Sciatic nerve (tissue), 2 donors: ENCODE measurements at regions not wholly inside any gene's neighbourhood (a gene's known extent, or its start where the extent isn't known, plus 50 kb on each side); places are given as distances from the start of the nearest gene placed in this dataset.
"Not testable (repeated sequence)": the region's sequence is repeated elsewhere in the genome, so short reads cannot be mapped to it uniquely, and the experiment has no call there.

ENCODE experiments used
- ATAC-seq: fragments of 200-7000 bp; cut with Tn5 transposase; one replicate; pipeline ENCODE4 v1.9.1; 2020; ENCODE audit warnings: mild to moderate bottlenecking, moderate library complexity
- DNase-seq: peaks from one replicate; pipeline ENCODE4 v3.0.0-alpha.2; 2020; ENCODE audit warnings: low spot score
- intact Hi-C: fragments of 100-400 bp; cut with DNase I; formaldehyde crosslinking; loops from one replicate; pipeline ENCODE4 v1.14.2; 2022
- donor health status: DM: no; HTN: no; CAD: no.
- donor health status: DM: no; HTN: no; CAD: no.

- intact Hi-C loops, result no loop called here
- DNase-seq (no peak), ATAC-seq (no peak)
Measured at GRCh38 chr7:12820777-12821176, 133.3 kb downstream of the ARL4A start.

DNA sequence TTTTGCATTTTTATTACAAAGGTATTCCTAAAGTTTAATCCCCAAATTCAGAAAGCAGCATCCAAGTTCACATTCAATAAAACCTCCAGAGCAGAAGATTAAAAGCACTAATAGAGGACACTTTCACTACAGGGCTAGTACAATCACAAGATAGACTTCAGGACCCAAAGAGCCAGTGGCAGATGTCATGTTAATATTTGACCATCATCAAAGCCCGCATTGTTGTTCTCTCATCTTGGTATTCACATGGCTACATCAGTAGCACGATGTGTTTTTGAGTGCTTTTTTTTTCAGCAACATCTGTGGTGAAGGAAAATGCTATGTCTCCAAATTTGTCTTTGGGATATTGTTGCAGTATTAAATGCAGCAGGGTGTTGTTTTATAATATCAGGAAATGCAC lies 134.3 kb downstream of the ARL4A start:
- DNase-seq (no peak), ATAC-seq (no peak)
- intact Hi-C loops, result no loop called here

- intact Hi-C loops, result no loop called here
- ATAC-seq (no peak), DNase-seq (no peak)
Measured at GRCh38 chr7:12826079-12826478, 138.6 kb downstream of the ARL4A start.

DNA sequence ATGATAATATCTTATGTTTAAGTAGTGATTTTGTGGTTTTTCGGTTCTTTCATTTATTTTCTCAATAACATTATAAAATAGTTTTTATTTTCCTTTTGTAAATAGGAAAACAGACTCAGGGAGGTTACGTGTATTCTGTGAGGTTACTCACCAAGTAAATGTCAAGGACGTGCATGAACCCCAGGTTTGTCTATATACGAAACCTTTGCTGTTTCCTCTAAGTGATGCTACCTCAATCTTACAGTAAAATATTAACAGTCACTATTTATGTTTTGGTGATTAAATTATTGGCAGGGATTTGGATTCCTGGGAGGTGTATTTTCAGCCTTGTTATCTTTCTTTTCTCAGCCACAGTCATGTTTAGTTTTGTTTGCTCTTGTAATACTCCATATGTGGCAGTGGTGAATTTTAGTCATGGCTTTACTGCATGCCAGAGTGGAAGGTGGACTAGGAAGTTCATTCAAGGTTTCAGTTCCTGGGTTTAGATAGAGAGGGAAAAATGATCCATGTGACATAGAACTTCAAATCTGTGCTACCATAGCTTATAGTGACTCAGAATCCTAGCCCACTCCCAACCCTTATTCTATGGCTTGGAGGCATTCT lies 139.9 kb downstream of the ARL4A start:
- ATAC-seq, result no peak
- no peak for DNase-seq
- intact Hi-C loops, result no loop called here

DNA sequence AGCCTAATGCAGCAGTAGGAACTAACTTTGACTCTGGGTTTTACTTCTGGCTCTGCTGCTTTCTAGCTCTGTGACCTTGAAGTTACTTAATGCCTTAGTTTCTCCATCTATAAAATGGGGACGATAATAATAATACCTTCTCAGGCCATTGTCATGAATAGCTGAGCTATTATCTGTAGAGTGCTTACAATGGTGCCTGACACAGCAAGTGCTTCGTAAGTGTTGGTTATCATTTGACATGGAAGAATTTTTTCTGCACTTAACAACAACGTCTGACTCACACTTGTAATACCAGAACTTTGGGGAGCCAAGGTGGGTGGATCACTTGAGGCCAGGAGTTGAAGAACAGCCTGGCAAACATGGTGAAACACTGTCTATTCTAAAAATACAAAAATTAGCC lies 140.5 kb downstream of the ARL4A start:
- no peak for ATAC-seq
- no peak for DNase-seq
- intact Hi-C loops, result no loop called here

DNA sequence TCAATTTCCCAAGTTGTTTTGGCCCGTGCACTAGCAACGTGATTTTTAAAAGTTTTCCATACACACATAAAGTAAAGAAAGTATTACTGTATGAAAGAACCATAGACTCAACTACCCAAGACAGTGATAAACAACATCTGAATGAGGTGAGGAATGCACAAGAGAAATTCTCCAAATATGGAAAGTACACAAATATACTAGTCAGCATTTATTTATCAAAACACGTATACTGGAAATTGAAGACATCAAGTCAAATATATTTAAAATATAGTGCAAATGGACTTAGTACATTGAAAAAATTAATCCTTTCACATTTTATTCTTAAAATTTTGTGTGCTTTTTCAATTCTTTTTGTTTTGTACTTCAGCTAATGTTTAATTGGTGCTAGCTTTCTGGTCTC lies 143.6 kb downstream of the ARL4A start:
- DNase-seq (no peak), ATAC-seq (no peak)
- intact Hi-C loops, result no loop called here

DNA sequence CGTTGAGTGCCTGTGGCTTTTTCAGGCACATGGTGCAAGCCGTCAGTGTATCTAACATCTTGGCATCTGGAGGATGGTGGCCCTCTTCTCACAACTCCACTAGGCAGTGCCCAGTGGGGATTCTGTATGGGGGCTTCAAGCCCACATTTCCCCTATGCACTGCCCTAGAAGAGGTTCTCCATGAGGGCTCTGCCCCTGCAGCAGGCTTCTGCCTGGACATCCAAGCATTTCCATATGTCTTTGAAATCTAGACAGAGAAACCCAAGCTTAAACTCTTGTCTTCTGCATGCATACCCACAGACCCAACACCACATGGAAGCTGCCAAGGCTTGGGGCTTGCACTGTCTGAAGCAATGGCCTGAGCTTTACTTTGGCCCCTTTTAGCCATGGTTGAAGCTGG lies 146.4 kb downstream of the ARL4A start:
- ATAC-seq (no peak), DNase-seq (no peak)
- intact Hi-C loops, result no loop called here

DNA sequence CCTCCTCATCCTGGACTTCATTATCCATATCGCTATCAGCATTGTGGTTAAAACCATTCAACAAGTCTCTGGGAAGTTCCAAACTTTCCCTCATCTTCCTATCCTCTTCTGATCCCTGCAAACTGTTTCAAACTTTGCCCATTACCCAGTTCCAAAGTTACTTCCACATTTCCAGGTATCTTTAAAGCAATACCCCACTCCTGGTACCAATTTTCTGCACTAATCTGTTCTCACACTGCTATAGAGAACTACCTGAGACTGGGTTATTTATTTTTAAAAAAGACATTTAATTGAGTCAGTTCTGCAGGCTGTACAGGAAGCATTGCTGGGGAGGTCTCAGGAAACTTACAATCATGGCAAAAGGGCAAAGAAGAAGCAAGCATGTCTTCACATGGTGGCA lies 147.3 kb downstream of the ARL4A start:
- ATAC-seq (no peak), DNase-seq (no peak)
- intact Hi-C loops, result no loop called here

DNA sequence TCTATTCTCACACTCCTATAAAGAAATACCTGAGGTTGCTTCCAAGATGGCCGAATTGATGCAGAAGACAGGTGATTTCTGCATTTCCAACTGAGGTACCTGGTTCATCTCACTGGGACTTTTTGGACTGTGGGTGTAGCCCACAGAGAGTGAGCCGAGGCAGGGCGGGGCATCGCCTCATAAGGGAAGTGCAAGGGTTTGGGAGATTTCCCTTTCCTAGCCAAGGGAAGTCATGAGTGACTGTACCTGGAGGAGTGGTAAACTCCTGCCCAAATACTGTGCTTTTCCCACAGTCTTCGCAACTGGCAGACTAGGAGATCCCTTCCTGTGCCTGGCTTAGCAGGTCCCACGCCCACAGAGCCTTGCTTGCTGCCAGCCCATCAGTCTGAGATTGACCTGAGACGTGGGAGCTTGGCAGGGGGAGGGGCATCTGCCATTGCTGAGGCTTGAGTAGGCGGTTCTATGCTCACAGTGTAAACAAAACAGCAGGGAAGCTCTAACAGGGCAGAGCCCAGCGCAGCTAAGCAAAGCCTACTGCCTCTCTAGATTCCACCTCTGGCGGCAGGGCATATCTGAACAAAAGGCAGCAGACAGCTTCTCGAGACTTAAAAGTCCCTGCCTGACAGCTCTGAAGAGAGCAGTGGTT lies 152.2 kb downstream of the ARL4A start:
- DNase-seq (no peak), ATAC-seq (no peak)
- intact Hi-C loops, result no loop called here

- not testable (repeated sequence) for ATAC-seq, DNase-seq
Measured at GRCh38 chr7:12844732-12845131, 157.3 kb downstream of the ARL4A start.

DNA sequence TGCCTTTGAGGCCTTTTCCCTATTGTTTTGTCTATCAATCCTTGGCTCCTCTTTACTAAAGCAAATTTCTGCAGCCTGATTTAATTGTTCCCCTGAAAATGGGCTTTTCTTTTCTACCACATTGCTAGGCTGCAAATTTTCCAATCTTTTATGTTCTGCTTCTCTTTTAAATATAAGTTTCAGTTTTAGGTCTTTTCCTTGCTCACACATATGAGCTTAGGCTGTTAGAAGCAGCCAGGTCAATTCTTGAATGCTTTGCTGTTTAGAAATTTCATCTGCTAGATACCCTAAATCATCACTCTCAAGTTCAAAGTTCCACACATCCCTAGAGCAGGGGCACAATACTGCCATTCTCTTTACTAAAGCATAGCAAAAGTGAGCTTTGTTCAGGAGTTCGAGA lies 159.6 kb downstream of the ARL4A start:
- ATAC-seq, result no peak
- DNase-seq, result no peak
- intact Hi-C loops, result no loop called here

More at GRCh38 chr7:12844732-12845131, 157.3 kb downstream of the ARL4A start:
- intact Hi-C loops, result not testable (repeated sequence)

- no peak for DNase-seq
- intact Hi-C loops, result no loop called here
- ATAC-seq, result no peak
Measured at GRCh38 chr7:12851142-12851541, 163.7 kb downstream of the ARL4A start.

GRCh38 chr7:12851841-12852240 lies 164.4 kb downstream of the ARL4A start:
- no peak for DNase-seq
- ATAC-seq, result no peak
- intact Hi-C loops, result no loop called here

GRCh38 chr7:12855036-12855435 lies 167.6 kb downstream of the ARL4A start:
- intact Hi-C loops, result no loop called here
- ATAC-seq, result no peak
- no peak for DNase-seq

- intact Hi-C loops, result no loop called here
Measured at GRCh38 chr7:12859761-12860160, 172.3 kb downstream of the ARL4A start.

DNA sequence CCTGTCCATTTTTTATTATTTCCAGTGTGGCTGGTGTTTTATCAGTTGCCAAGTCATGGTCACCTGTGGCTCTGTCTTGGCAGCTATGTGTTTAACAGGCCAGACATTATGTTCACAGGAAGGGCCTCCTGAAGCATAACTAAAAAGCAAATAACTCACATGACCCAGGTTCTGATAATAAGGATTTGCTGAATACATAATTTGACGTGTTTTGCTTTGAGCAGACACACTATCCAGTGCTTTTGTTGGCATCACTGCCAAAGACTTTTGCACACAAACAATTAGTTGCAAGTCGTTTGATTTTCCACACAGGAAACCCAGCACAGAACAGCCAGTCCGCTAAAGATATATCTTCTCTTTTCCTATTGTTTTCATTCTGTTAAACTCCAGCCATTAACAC lies 173.6 kb downstream of the ARL4A start:
- ATAC-seq, result no peak
- intact Hi-C loops, result no loop called here
- DNase-seq, result no peak

More at GRCh38 chr7:12859761-12860160, 172.3 kb downstream of the ARL4A start:
- DNase-seq (no peak), ATAC-seq (no peak)

DNA sequence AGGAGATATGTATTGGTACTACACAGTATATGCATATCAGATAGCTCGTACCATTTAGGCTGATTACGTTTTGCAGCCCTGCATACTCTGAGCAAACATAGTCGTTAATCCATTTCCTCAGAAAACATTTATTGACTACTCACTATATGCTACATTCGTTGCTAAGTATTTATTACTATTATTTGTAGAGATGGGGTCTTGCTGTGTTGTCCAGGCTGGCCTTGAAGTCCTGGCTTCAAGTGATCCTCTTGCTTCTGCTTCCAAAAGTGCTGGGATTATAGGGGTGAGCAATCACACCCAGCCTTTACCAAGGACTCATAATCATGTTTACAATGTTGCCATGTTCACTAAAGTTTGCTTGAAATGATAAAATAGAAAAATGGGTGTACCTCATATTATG lies 174.7 kb downstream of the ARL4A start:
- DNase-seq (no peak), ATAC-seq (no peak)
- intact Hi-C loops, result no loop called here

DNA sequence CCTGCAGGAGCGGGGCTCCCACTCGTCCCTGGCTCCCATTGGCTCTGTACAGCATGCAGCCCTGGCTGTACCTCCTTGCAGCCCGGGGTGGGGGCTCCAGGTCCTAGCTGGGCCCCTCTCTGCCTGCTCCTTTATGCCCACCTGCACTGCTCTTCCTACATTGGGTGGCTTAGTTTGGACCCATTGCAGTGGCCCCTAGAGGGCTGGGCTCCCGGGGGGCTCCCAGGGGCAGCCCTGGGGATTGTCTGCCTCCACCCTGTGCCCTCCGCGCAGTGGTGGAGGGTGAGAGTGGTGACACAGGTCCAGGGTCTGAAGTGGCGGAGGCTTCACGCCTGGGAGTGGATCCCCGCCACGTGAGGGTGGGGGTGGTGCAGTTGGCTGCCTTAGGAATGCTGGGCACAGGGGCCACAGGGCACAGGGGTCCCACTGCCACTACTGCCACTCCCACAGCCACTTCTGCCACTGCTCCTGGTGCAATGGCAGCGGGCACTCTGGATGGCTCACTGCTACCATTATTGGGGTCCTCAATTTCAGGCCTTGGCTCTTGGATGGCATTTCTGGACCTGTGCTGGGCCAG lies 177.1 kb downstream of the ARL4A start:
- ATAC-seq, result peak; percentile 43
- DNase-seq, result no peak
- intact Hi-C loops, result no loop called here

DNA sequence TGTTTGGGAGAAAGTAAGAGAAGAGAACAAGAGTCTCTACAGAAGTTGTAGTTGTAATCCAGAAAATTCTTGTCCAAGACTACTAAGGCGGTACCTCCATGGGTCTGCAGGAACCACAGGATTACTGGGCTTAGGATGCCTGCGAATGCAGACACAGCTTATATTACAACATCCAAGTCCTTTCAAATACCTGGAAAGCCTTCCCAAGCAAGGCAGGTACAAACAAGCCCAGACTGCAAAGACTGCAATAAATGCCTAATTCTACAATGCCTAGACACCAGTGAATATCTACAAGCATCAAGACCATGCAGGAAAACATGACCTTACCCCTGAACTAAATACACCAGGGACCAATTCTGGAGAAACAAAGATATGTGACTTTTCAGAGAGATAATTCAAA lies 178.2 kb downstream of the ARL4A start:
- no peak for ATAC-seq
- intact Hi-C loops, result no loop called here
- DNase-seq, result no peak

- intact Hi-C loops, result no loop called here
- DNase-seq, result no peak
- no peak for ATAC-seq
Measured at GRCh38 chr7:12866207-12866606, 178.8 kb downstream of the ARL4A start.

- intact Hi-C loops, result no loop called here
- DNase-seq, result no peak
- no peak for ATAC-seq
Measured at GRCh38 chr7:12868027-12868426, 180.6 kb downstream of the ARL4A start.
